ENCODE measurements at regions not wholly inside any gene's neighbourhood (a gene's known extent, or its start where the extent isn't known, plus 50 kb on each side); places are given as distances from the start of the nearest gene placed in this dataset.

GRCh38 chr4:72942565-72942964 is 127.0 kb downstream of the COX18 start:
- DNase-seq = no peak
- TF ChIP-seq, protein P1, sequence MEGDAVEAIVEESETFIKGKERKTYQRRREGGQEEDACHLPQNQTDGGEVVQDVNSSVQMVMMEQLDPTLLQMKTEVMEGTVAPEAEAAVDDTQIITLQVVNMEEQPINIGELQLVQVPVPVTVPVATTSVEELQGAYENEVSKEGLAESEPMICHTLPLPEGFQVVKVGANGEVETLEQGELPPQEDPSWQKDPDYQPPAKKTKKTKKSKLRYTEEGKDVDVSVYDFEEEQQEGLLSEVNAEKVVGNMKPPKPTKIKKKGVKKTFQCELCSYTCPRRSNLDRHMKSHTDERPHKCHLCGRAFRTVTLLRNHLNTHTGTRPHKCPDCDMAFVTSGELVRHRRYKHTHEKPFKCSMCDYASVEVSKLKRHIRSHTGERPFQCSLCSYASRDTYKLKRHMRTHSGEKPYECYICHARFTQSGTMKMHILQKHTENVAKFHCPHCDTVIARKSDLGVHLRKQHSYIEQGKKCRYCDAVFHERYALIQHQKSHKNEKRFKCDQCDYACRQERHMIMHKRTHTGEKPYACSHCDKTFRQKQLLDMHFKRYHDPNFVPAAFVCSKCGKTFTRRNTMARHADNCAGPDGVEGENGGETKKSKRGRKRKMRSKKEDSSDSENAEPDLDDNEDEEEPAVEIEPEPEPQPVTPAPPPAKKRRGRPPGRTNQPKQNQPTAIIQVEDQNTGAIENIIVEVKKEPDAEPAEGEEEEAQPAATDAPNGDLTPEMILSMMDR (IDR thresholded peaks at IDR 0.05) = no peak
- no peaks in the 10 kb centered on the region for H4K20me1 ChIP-seq (ENCODE audit: insufficient read depth, low read length)
- intact Hi-C loops (cut with micrococcal nuclease) = no loop called here
- no peaks in the 10 kb centered on the region for H3K36me3 ChIP-seq (replicated peaks in 1 of 2; ENCODE audit: control insufficient read depth in 1 of 2, insufficient read depth in 2 of 2, low read length in 2 of 2)
- no peaks in the 10 kb centered on the region for H3K4me1 ChIP-seq (ENCODE audit: control insufficient read depth in 1 of 2, insufficient read depth in 2 of 2, low read length in 2 of 2)
- no peak overlapping the region for H2AFZ ChIP-seq (ENCODE audit: insufficient read depth, low read depth, low read length, poor library complexity, severe bottlenecking)
- H3K4me2 ChIP-seq (replicated peaks; ENCODE audit: extremely low read depth, low read length, poor library complexity, severe bottlenecking) = no peak overlapping the region
- 20% methylated on average over 1 of the region's 4 CpGs for whole genome bisulfite sequencing (ENCODE audit: insufficient coverage)
- H3K27me3 ChIP-seq (ENCODE audit: control insufficient read depth in 2 of 2, insufficient read depth in 2 of 2, low read length in 2 of 2) = no peaks in the 10 kb centered on the region
- peaks cover 8 to 16% of the 10 kb centered on the region in 2 donors for H3K9me3 ChIP-seq (replicated peaks in 1 of 2; ENCODE audit: control insufficient read depth in 1 of 2, insufficient read depth in 1 of 2, low read length in 2 of 2)
- H3K4me3 ChIP-seq (replicated peaks in 1 of 3; ENCODE audit: low read depth in 2 of 3, low read length in 3 of 3) = no peak overlapping the region
- no peak overlapping the region for H3K27ac Mint-ChIP-seq
- H3K9ac ChIP-seq (ENCODE audit: insufficient read depth, low read length, poor library complexity, severe bottlenecking) = no peak overlapping the region
- H3K9me3 Mint-ChIP-seq = peaks cover 0 to 11% (median 9%) of the 10 kb centered on the region in 7 donors
- no peaks in the 10 kb centered on the region for H3K36me3 Mint-ChIP-seq
- H3K27ac ChIP-seq (ENCODE audit: low read depth in 1 of 2, low read length in 2 of 2) = no peak overlapping the region
- peaks cover 0 to 1% (median 0%) of the 10 kb centered on the region in 3 donors for H3K27me3 Mint-ChIP-seq (ENCODE audit: low read depth in 3 of 3)
- H3K4me3 Mint-ChIP-seq = no peak overlapping the region
- no peaks in the 10 kb centered on the region for H3K79me2 ChIP-seq (ENCODE audit: insufficient read depth, low read length)
- no peaks in the 10 kb centered on the region for H3K4me1 Mint-ChIP-seq

DNA sequence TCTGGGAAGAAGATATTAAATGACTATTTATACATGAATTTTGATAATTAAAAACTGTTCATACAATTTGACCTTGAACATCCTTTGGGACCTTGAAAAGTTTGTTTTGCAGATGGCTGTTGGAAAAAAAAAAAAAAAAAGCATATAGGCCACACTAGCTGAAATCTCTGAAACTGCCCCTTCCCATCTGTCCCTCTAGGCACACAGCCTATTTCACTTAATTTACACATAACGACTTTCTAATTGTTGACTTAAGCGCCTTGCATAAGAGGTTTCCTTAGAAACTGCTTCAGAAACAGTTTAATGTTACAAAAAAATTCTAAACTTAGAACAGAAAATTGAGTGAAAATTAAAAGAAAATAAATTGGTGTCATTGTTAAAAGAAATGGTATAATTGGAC is 131.0 kb downstream of the COX18 start:
- no peak overlapping the region for H3K27ac Mint-ChIP-seq
- Histone ChIP-seq H3K4me1 (ENCODE audit: control insufficient read depth in 1 of 2, insufficient read depth in 2 of 2, low read length in 2 of 2) (no peaks in the 10 kb centered on the region), H3K9ac (ENCODE audit: insufficient read depth, low read length, poor library complexity, severe bottlenecking) (no peak overlapping the region), H3K36me3 (replicated peaks in 1 of 2; ENCODE audit: control insufficient read depth in 1 of 2, insufficient read depth in 2 of 2, low read length in 2 of 2) (no peaks in the 10 kb centered on the region), H4K20me1 (ENCODE audit: insufficient read depth, low read length) (no peaks in the 10 kb centered on the region), H3K9me3 (replicated peaks in 1 of 2; ENCODE audit: control insufficient read depth in 1 of 2, insufficient read depth in 1 of 2, low read length in 2 of 2) (peaks cover under 1 to 2% of the 10 kb centered on the region in 2 donors), H3K4me3 (replicated peaks in 1 of 3; ENCODE audit: low read depth in 2 of 3, low read length in 3 of 3) (no peak overlapping the region), H2AFZ (ENCODE audit: insufficient read depth, low read depth, low read length, poor library complexity, severe bottlenecking) (no peak overlapping the region), H3K79me2 (ENCODE audit: insufficient read depth, low read length) (no peaks in the 10 kb centered on the region), H3K27ac (ENCODE audit: low read depth in 1 of 2, low read length in 2 of 2) (no peak overlapping the region), H3K4me2 (replicated peaks; ENCODE audit: extremely low read depth, low read length, poor library complexity, severe bottlenecking) (no peak overlapping the region), H3K27me3 (ENCODE audit: control insufficient read depth in 2 of 2, insufficient read depth in 2 of 2, low read length in 2 of 2) (no peaks in the 10 kb centered on the region)
- TF ChIP-seq, protein P1 (IDR thresholded peaks at IDR 0.05) = no peak
- H3K27me3 Mint-ChIP-seq (ENCODE audit: low read depth in 3 of 3) = no peaks in the 10 kb centered on the region
- WGBS (ENCODE audit: insufficient coverage) = 100% methylated on average over 1 of the region's 2 CpGs
- DNase-seq = no peak
- H3K9me3 Mint-ChIP-seq = peaks cover 0 to 7% (median 3%) of the 10 kb centered on the region in 7 donors
- no peaks in the 10 kb centered on the region for H3K36me3 Mint-ChIP-seq
- intact Hi-C loops (cut with micrococcal nuclease) = no loop called here
- no peak overlapping the region for H3K4me3 Mint-ChIP-seq
- H3K4me1 Mint-ChIP-seq = no peaks in the 10 kb centered on the region
